DND-41 (cell line): ENCODE measurements at regions not wholly inside any gene's neighbourhood (a gene's known extent, or its start where the extent isn't known, plus 50 kb on each side); places are given as distances from the start of the nearest gene placed in this dataset.

Source experiments
- ATAC-seq: fragments of 200-7000 bp; cut with Tn5 transposase; 3 replicates; pipeline ENCODE4 v1.9.1; 2021; ENCODE audit warnings: low read depth; ENCODE audit not compliant: insufficient read depth
- DNase-seq: peaks from one replicate; pipeline ENCODE4 v3.0.0-alpha.2; 2020
- H2AFZ ChIP-seq: 2 replicates; pipeline ENCODE4 v1.6.0; 2012; ENCODE audit warnings: low read depth, low read length
- H3K27ac ChIP-seq: 2 replicates; pipeline ENCODE4 v1.5.1; 2012; ENCODE audit warnings: low read length, inconsistent platforms
- H3K27me3 ChIP-seq: fragments of 200-600 bp; sonication (generic); 2 replicates; pipeline ENCODE4 v1.6.0; 2012; ENCODE audit warnings: low read length, mild to moderate bottlenecking, inconsistent platforms; ENCODE audit not compliant: insufficient read depth, poor library complexity
- H3K36me3 ChIP-seq: 2 replicates; pipeline ENCODE4 v1.5.1; 2012; ENCODE audit warnings: low read length, inconsistent platforms; ENCODE audit not compliant: insufficient read depth
- H3K4me1 ChIP-seq: 2 replicates; pipeline ENCODE4 v1.5.1; 2012; ENCODE audit warnings: mild to moderate bottlenecking, low read length; ENCODE audit not compliant: insufficient read depth
- H3K4me2 ChIP-seq: 2 replicates; pipeline ENCODE4 v1.6.0; 2012; ENCODE audit warnings: mild to moderate bottlenecking, moderate library complexity, low read length, inconsistent platforms; ENCODE audit not compliant: insufficient read depth
- H3K4me3 ChIP-seq, 2 experiments: fragments of 200-600 bp in 1 of 2; shearing (Covaris generic) in 1 of 2; 2 replicates each; pipeline ENCODE4 v1.5.1; 2012 to 2016; ENCODE audit warnings: inconsistent platforms in 2 of 2, low read length in 2 of 2, mild to moderate bottlenecking in 2 of 2, low read depth in 1 of 2, moderate library complexity in 1 of 2
- H3K79me2 ChIP-seq: 2 replicates; pipeline ENCODE4 v1.6.0; 2012; ENCODE audit warnings: low read length, inconsistent platforms; ENCODE audit not compliant: insufficient read depth
- H3K9ac ChIP-seq: 2 replicates; pipeline ENCODE4 v1.6.0; 2012; ENCODE audit warnings: low read depth, mild to moderate bottlenecking, inconsistent platforms, low read length, moderate library complexity
- H3K9me3 ChIP-seq: 2 replicates; pipeline ENCODE4 v1.5.1; 2012; ENCODE audit warnings: low read length, moderate library complexity, mild to moderate bottlenecking, inconsistent platforms; ENCODE audit not compliant: insufficient read depth, severe bottlenecking
- H4K20me1 ChIP-seq: 2 replicates; pipeline ENCODE4 v1.6.0; 2012; ENCODE audit warnings: low read length; ENCODE audit not compliant: insufficient read depth
- CTCF ChIP-seq: IDR thresholded peaks from 2 replicates; pipeline ENCODE4 v1.5.1; 2012; ENCODE audit warnings: borderline replicate concordance, low read length, moderate library complexity, mild to moderate bottlenecking; ENCODE audit not compliant: poor library complexity, severe bottlenecking; ENCODE audit errors: extremely low read depth
- EZH2 ChIP-seq: IDR thresholded peaks from 3 replicates; pipeline ENCODE4 v1.6.1; 2012; ENCODE audit warnings: borderline replicate concordance, low read depth, mild to moderate bottlenecking, moderate library complexity, low read length, inconsistent platforms; ENCODE audit not compliant: severe bottlenecking

- Histone ChIP-seq H3K4me1 (no peaks in the 10 kb centered on the region), H3K4me3 (no peak overlapping the region), H3K79me2 (no peaks in the 10 kb centered on the region), H3K9me3 (no peaks in the 10 kb centered on the region), H3K36me3 (no peaks in the 10 kb centered on the region), H2AFZ (no peak overlapping the region), H3K4me2 (no peak overlapping the region), H3K27ac (no peak overlapping the region), H3K9ac (no peak overlapping the region), H4K20me1 (no peaks in the 10 kb centered on the region), H3K27me3 (no peaks in the 10 kb centered on the region)
- no peak for DNase-seq
- no peak for ATAC-seq
- no peak for TF ChIP-seq CTCF
- TF ChIP-seq EZH2: no peak
Observed at GRCh38 chr3:30123755-30124154, 482.6 kb upstream of the TGFBR2 start.

GRCh38 chr3:30124435-30125370 lies 481.7 kb upstream of the TGFBR2 start:
- Histone ChIP-seq H3K27ac (no peak overlapping the region), H4K20me1 (no peaks in the 10 kb centered on the region), H3K4me2 (no peak overlapping the region), H3K79me2 (no peaks in the 10 kb centered on the region), H3K9ac (no peak overlapping the region), H3K9me3 (no peaks in the 10 kb centered on the region), H3K4me1 (no peaks in the 10 kb centered on the region), H3K36me3 (no peaks in the 10 kb centered on the region), H3K4me3 (no peak overlapping the region), H2AFZ (no peak overlapping the region), H3K27me3 (no peaks in the 10 kb centered on the region)
- TF ChIP-seq EZH2 (no peak), CTCF (no peak)
- ATAC-seq: 0 out of 3 replicates have a peak, but pooled peaks have one; percentile 37
- DNase-seq: no peak

GRCh38 chr3:30129765-30130164 lies 476.6 kb upstream of the TGFBR2 start:
- no peak overlapping the region for H3K9ac ChIP-seq
- no peaks in the 10 kb centered on the region for H4K20me1 ChIP-seq
- no peak overlapping the region for H3K4me3 ChIP-seq
- H3K27me3 ChIP-seq: no peaks in the 10 kb centered on the region
- no peaks in the 10 kb centered on the region for H3K9me3 ChIP-seq
- H3K4me2 ChIP-seq: no peak overlapping the region
- H3K79me2 ChIP-seq: no peaks in the 10 kb centered on the region
- H3K36me3 ChIP-seq: no peaks in the 10 kb centered on the region
- no peak overlapping the region for H3K27ac ChIP-seq
- TF ChIP-seq EZH2 (no peak), CTCF (no peak)
- DNase-seq (no peak), ATAC-seq (no peak)
- H3K4me1 ChIP-seq: no peaks in the 10 kb centered on the region
- no peak overlapping the region for H2AFZ ChIP-seq
